Upper lobe of left lung (tissue), 6 donors: ENCODE measurements at regions not wholly inside any gene's neighbourhood (a gene's known extent, or its start where the extent isn't known, plus 50 kb on each side); places are given as distances from the start of the nearest gene placed in this dataset.

Experiments
- ATAC-seq, 2 donors: fragments of 200-7000 bp; cut with Tn5 transposase; one replicate each; pipeline ENCODE4 v1.9.1; 2022; ENCODE audit warnings: mild to moderate bottlenecking in 2 of 2, moderate library complexity in 2 of 2; ENCODE audit not compliant: low FRiP score in 2 of 2
- DNase-seq, 2 donors: peaks; one replicate each; pipeline ENCODE4 v3.0.0-alpha.2; 2019 to 2020
- H3K27ac ChIP-seq, 4 donors: fragments of 200-600 bp; sonication (generic); one replicate each; pipeline ENCODE4 v1.5.1; 2016 to 2019
- H3K27me3 ChIP-seq, 4 donors: fragments of 200-600 bp; sonication (generic); one replicate each; pipeline ENCODE4 v1.5.1; 2017 to 2019
- H3K36me3 ChIP-seq, 4 donors: fragments of 200-600 bp; sonication (generic); one replicate each; pipeline ENCODE4 v1.5.1; 2016 to 2019
- H3K4me1 ChIP-seq, 4 donors: fragments of 200-600 bp; sonication (generic); one replicate each; pipeline ENCODE4 v1.5.1; 2018 to 2019
- H3K4me3 ChIP-seq, 4 donors: fragments of 200-600 bp; sonication (generic); one replicate each; pipeline ENCODE4 v1.5.1; 2017 to 2019; ENCODE audit warnings: mild to moderate bottlenecking in 2 of 4, moderate library complexity in 1 of 4
- H3K9me3 ChIP-seq, 4 donors: fragments of 200-600 bp; sonication (generic); one replicate each; pipeline ENCODE4 v1.5.1; 2018 to 2019
- EP300 ChIP-seq, 4 donors: sonication (generic); formaldehyde crosslinking; IDR thresholded peaks; one replicate each; pipeline ENCODE4 v1.5.1; 2017; ENCODE audit warnings: antibody characterized with exemption in 4 of 4, control low read depth in 2 of 4
- POLR2A ChIP-seq, 4 donors: fragments of 450-650 bp; IDR thresholded peaks; one replicate each; pipeline ENCODE4 v1.5.1; 2016 to 2017; ENCODE audit warnings: antibody characterized with exemption in 4 of 4, mild to moderate bottlenecking in 2 of 4
- POLR2AphosphoS5 ChIP-seq, 2 donors: sonication (generic); formaldehyde crosslinking; IDR thresholded peaks; one replicate each; pipeline ENCODE4 v1.5.1; 2017; ENCODE audit warnings: antibody characterized with exemption in 2 of 2
- WGBS, 2 donors: methylation state at CpG; one replicate each; pipeline ENCODE4 v1.1.5; 2017 to 2018; 5-methylcytosine and 5-hydroxymethylcytosine counted together
- TF ChIP-seq, protein P1 (sequence below), 6 experiments: fragments of 450-650 bp in 4 of 6; fragments of 200-600 bp in 2 of 6; sonication (generic) in 2 of 6; IDR thresholded peaks; one replicate each; pipeline ENCODE4 v1.5.1; 2016 to 2019; ENCODE audit warnings: antibody characterized with exemption in 6 of 6
- donor health status: DM: no; HTN: no; CAD: no; lungs with moderate emphysema.
- donor health status: DM: no; HTN: yes; CAD: no; lungs with severe emphysema.

DNA sequence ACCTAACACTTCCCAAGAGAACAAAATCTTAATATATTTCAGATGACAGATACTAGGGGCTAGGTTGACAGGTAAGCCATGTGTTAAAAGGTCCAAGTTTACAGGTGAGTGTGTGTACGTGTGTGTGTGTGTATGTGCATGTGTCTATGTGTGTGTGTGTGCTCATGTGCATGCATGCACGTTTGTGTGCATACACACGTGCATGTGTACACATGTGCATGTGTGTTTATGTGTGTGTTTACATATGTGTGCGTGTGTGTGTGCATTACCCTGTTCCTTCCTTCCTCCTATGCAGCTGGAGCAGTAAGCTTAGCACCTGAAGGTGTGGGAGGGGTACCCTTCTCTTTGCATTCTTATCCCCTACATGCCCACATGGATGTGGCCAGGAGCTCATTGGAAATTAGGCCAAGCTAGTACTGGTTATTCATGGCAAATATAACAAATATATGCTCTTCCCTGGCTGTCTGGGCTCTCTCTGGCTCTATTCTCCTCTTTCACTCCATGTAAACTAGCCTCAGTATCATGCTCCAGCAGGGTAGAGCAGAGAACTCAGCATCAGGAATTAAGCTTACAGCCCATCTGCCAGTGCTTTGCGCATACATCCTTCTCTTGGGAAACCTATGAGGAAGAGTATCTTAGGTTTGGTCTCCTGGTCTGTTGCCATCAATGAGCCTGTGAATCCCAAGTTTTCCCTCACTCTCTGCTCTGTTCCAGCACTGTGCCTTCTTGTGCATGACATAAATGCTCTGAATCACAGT is 258.0 kb upstream of the MYOCD start:
- ATAC-seq (no peak), DNase-seq (no peak)
- 80 to 81% methylated on average over 4 to 5 of the region's 5 CpGs for WGBS, 2 donors
- Histone ChIP-seq H3K27me3 (no peaks in the 10 kb centered on the region), H3K27ac (no peak overlapping the region), H3K4me3 (no peak overlapping the region), H3K9me3 (no peaks in the 10 kb centered on the region), H3K4me1 (no peaks in the 10 kb centered on the region), H3K36me3 (no peaks in the 10 kb centered on the region)
- TF ChIP-seq, protein P1, sequence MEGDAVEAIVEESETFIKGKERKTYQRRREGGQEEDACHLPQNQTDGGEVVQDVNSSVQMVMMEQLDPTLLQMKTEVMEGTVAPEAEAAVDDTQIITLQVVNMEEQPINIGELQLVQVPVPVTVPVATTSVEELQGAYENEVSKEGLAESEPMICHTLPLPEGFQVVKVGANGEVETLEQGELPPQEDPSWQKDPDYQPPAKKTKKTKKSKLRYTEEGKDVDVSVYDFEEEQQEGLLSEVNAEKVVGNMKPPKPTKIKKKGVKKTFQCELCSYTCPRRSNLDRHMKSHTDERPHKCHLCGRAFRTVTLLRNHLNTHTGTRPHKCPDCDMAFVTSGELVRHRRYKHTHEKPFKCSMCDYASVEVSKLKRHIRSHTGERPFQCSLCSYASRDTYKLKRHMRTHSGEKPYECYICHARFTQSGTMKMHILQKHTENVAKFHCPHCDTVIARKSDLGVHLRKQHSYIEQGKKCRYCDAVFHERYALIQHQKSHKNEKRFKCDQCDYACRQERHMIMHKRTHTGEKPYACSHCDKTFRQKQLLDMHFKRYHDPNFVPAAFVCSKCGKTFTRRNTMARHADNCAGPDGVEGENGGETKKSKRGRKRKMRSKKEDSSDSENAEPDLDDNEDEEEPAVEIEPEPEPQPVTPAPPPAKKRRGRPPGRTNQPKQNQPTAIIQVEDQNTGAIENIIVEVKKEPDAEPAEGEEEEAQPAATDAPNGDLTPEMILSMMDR (IDR thresholded peaks at IDR 0.05), result no peak
- no peak for TF ChIP-seq EP300 (IDR thresholded peaks at IDR 0.05)
- TF ChIP-seq POLR2A (IDR thresholded peaks at IDR 0.05), result no peak
- no peak for TF ChIP-seq POLR2AphosphoS5 (IDR thresholded peaks at IDR 0.05)

DNA sequence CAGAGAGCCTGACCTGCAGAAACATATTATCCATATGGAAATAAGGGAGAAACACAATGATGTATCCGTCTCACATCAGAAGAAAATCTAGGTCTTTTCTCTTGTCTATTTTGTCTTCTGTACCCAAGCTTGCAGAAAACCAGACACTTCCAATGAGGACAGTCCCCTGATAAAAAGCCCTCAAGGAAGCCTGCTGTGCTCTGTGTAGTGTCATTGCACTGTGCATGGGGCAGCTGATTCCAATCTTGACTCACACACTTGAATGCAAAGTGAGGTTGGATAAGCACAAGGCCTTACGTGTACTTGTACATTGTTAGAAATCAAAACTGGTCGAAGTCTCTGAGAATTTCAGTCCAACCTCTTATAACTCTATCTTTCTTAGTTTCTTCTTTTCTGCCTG is 256.6 kb upstream of the MYOCD start:
- DNase-seq (no peak), ATAC-seq (no peak)
- TF ChIP-seq, protein P1 (IDR thresholded peaks at IDR 0.05), result no peak
- WGBS, 2 donors, result 91% methylated on average over 3 of the region's 3 CpGs
- H3K36me3 ChIP-seq, result no peaks in the 10 kb centered on the region
- H3K4me1 ChIP-seq, result no peaks in the 10 kb centered on the region
- no peak overlapping the region for H3K4me3 ChIP-seq
- no peaks in the 10 kb centered on the region for H3K9me3 ChIP-seq
- H3K27ac ChIP-seq, result no peak overlapping the region
- H3K27me3 ChIP-seq, result no peaks in the 10 kb centered on the region

DNA sequence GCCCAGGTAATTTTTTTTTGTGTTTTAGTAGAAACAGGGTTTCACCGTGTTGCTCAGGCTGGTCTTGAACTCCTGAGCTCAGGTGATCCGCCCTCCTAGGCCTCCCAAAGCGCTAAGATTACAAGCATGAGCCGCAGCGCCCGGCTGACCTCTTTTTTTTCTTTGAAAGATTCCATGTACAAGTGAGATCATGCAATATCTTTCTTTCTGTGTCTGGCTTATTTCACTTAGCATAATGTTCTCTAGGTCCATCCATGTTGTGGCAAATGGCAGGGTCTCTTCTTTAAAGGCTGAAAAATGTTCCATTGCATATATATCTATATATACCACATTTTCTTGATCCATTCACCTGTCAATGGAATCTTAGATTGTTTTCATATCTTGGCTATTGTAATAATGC is 255.0 kb upstream of the MYOCD start:
- no peak overlapping the region for H3K27ac ChIP-seq
- no peaks in the 10 kb centered on the region for H3K9me3 ChIP-seq
- no peaks in the 10 kb centered on the region for H3K4me1 ChIP-seq
- ATAC-seq (no peak), DNase-seq (no peak)
- TF ChIP-seq, protein P1 (IDR thresholded peaks at IDR 0.05), result no peak
- H3K36me3 ChIP-seq, result no peaks in the 10 kb centered on the region
- 95 to 98% methylated on average over 6 of the region's 6 CpGs for WGBS, 2 donors
- no peaks in the 10 kb centered on the region for H3K27me3 ChIP-seq
- H3K4me3 ChIP-seq, result no peak overlapping the region

DNA sequence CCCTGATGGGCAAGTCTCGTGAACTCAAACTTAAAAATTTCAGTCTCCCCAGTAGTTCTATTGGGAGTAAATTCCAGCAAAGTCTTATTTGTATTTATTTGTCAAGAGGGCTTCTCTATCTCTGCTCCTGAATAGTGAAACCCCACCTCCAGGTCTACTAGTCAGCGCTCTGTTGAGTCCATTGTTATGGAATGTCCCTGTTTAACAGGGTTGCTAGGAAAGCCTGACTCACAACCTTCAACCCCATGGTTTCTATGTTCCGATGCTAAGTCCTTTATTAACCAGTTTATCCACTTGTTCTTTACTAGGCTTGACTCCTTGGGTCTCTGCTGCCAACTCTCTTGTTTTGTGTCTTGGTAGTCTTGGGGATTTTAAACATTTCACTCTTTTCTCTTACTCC is 250.7 kb upstream of the MYOCD start:
- ATAC-seq, result no peak
- H3K27me3 ChIP-seq, result no peaks in the 10 kb centered on the region
- no peak overlapping the region for H3K4me3 ChIP-seq
- H3K9me3 ChIP-seq, result no peaks in the 10 kb centered on the region
- no peak for DNase-seq
- no peak overlapping the region for H3K27ac ChIP-seq
- no peaks in the 10 kb centered on the region for H3K36me3 ChIP-seq
- TF ChIP-seq POLR2AphosphoS5 (IDR thresholded peaks at IDR 0.05) (no peak), POLR2A (IDR thresholded peaks at IDR 0.05) (no peak), EP300 (IDR thresholded peaks at IDR 0.05) (no peak)
- TF ChIP-seq, protein P1 (IDR thresholded peaks at IDR 0.05), result no peak
- H3K4me1 ChIP-seq, result no peaks in the 10 kb centered on the region
- 68 to 78% methylated on average over 3 of the region's 3 CpGs for WGBS, 2 donors

DNA sequence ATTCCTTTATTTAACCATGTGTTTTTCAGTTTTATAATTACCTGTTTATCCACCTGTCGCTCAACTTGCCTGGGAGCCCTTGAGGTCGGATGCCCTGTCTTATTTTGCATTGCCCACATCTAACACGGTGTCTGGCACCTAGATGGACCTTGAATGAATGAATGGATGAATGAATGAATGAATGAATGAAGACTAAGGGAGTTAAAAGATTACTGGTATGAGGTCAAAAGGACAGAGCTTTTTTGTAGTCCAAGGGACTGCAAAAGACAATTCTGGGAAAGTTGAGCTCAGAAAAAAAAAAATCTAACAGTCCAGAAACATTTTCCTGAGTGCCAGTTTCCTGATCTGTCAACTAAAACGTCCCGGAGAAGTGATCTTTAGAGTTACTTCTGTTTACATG is 244.6 kb upstream of the MYOCD start:
- Histone ChIP-seq H3K36me3 (no peaks in the 10 kb centered on the region), H3K27ac (no peak overlapping the region), H3K27me3 (no peaks in the 10 kb centered on the region), H3K4me3 (no peak overlapping the region), H3K9me3 (peaks cover 0 to 11% (median 0%) of the 10 kb centered on the region in 4 donors), H3K4me1 (no peaks in the 10 kb centered on the region)
- TF ChIP-seq POLR2A (IDR thresholded peaks at IDR 0.05) (no peak), POLR2AphosphoS5 (IDR thresholded peaks at IDR 0.05) (no peak), EP300 (IDR thresholded peaks at IDR 0.05) (no peak)
- TF ChIP-seq, protein P1 (IDR thresholded peaks at IDR 0.05), result no peak
- no peak for DNase-seq
- ATAC-seq, result no peak
- 49 to 55% methylated on average over 5 of the region's 5 CpGs for WGBS, 2 donors
